ENCODE measurements at regions not wholly inside any gene's neighbourhood (a gene's known extent, or its start where the extent isn't known, plus 50 kb on each side); places are given as distances from the start of the nearest gene placed in this dataset.
A peak's percentile ranks its signal among the peaks of the same experiment; 100 is the strongest.

DNA sequence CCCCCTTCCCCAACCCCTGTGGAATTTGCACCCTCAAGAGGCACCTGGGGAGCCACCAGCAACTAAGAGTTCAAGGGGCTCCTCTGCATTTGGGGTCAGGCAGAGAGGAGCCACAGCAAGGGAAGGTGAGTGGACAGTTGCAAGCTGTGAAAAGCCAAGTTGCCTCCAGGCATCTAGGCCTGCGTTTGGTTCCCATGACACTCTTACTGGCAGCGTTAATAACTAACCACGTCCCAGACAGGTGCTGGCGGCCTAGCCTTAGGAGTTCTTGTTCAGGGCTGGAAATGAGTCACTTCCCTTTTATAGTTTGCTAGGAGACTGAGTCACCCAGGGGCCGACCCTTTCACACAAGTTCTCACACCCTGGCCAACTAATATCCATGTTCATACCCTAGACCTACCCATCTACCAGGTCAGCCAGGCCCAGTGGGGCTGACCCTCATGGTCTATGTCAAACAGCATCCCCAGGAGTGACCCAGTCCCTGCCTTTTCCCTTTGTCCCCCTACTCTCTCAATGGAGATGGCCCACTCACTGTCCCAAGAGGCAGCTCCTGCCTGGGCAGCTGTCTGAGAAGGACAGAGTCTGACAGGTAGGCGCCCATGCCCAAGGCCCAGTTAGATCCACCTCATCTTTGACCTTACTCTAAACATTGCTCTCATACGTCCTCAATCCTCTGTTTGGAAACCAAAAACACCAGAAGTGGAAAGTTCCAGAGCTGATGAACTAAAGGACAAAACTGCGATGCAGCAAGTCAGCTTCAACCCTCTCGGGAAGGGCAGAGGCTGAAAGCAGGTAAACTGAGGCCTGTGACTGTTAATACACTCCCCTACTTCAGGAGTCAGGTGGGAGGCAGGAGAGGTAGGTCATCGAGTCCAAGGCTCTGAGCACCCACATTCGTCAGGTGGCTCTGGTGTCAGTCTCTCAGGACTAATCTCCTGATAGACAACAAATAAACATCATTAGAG, 300.6 kb downstream of the SOX9 start:
- H3K27me3 Mint-ChIP-seq (ENCODE audit: unreplicated experiment): no peaks in the 10 kb centered on the region
- no peak for DNase-seq (ENCODE audit: extremely low spot score, unreplicated experiment)
- H3K4me3 Mint-ChIP-seq (ENCODE audit: unreplicated experiment): no peak overlapping the region
- H3K9me3 Mint-ChIP-seq (ENCODE audit: unreplicated experiment): peaks cover 17% of the 10 kb centered on the region
- peak overlapping the region; percentile 81 for H3K27ac Mint-ChIP-seq (ENCODE audit: unreplicated experiment)
- H3K36me3 Mint-ChIP-seq (ENCODE audit: unreplicated experiment): peaks cover 14% of the 10 kb centered on the region
- TF ChIP-seq, protein P1, sequence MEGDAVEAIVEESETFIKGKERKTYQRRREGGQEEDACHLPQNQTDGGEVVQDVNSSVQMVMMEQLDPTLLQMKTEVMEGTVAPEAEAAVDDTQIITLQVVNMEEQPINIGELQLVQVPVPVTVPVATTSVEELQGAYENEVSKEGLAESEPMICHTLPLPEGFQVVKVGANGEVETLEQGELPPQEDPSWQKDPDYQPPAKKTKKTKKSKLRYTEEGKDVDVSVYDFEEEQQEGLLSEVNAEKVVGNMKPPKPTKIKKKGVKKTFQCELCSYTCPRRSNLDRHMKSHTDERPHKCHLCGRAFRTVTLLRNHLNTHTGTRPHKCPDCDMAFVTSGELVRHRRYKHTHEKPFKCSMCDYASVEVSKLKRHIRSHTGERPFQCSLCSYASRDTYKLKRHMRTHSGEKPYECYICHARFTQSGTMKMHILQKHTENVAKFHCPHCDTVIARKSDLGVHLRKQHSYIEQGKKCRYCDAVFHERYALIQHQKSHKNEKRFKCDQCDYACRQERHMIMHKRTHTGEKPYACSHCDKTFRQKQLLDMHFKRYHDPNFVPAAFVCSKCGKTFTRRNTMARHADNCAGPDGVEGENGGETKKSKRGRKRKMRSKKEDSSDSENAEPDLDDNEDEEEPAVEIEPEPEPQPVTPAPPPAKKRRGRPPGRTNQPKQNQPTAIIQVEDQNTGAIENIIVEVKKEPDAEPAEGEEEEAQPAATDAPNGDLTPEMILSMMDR (IDR thresholded peaks at IDR 0.05): no peak
- H3K4me1 Mint-ChIP-seq (ENCODE audit: unreplicated experiment): peaks cover 32% of the 10 kb centered on the region

DNA sequence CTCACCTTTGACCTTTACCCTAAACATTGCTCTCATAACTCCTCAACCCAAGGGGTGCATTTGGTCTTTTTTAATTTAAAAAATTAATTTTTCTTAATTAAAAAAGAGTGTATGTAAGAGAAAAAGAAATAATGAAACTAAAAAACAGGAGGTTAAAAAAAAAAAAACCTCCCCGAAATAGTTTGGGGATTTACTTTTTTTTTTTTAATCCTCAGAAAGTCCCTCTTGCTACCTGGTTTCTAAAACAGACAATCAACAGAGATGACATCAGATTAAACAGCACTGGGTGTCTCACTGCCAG, 301.3 kb downstream of the SOX9 start:
- Mint-ChIP-seq H3K27ac (ENCODE audit: unreplicated experiment) (peak overlapping the region; percentile 77), H3K4me3 (ENCODE audit: unreplicated experiment) (no peak overlapping the region), H3K9me3 (ENCODE audit: unreplicated experiment) (peaks cover 12% of the 10 kb centered on the region), H3K27me3 (ENCODE audit: unreplicated experiment) (no peaks in the 10 kb centered on the region), H3K4me1 (ENCODE audit: unreplicated experiment) (peaks cover 32% of the 10 kb centered on the region), H3K36me3 (ENCODE audit: unreplicated experiment) (peaks cover 11% of the 10 kb centered on the region)
- TF ChIP-seq, protein P1 (IDR thresholded peaks at IDR 0.05): no peak
- no peak for DNase-seq (ENCODE audit: extremely low spot score, unreplicated experiment)

DNA sequence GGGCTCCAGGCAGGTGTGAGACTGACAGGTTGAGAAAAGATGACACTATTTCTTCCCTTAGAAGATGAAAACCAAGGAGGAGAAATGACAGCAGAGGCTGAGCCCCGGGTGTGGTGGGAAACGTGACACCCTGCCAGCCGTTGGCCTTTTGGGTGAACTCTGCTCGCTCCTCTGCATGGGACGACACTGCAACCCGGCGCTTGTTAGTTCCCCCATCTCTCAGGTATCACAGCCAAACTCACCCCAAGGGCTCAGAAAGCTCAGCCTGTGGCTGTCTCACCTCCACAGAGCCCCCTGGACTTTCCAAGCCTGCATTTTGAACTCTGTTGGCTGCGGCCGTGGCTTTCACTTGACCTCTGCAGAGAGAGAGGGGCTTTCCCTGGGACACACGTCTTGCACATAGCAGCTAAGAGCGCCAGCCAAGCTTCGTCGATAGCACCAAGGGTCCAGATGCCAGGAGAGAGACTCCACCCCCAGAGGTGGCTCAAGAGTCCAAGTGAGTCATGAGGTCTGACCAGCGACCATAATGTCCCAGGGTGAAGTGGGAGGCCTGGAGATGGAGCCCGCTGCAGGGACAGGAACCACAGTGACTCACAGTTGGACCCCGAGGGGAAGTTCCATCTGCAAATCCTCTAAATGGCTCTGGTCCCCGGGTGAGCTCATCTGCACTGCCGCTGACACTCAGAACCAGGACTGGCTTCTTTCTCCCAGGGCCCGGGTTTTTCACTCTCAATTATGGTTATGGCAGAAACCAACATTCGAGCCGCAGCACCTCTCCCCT, 301.9 kb downstream of the SOX9 start:
- Mint-ChIP-seq H3K9me3 (ENCODE audit: unreplicated experiment) (peaks cover 12% of the 10 kb centered on the region), H3K4me1 (ENCODE audit: unreplicated experiment) (peaks cover 32% of the 10 kb centered on the region), H3K4me3 (ENCODE audit: unreplicated experiment) (no peak overlapping the region), H3K27me3 (ENCODE audit: unreplicated experiment) (no peaks in the 10 kb centered on the region), H3K27ac (ENCODE audit: unreplicated experiment) (peak overlapping the region; percentile 77), H3K36me3 (ENCODE audit: unreplicated experiment) (peaks cover 11% of the 10 kb centered on the region)
- DNase-seq (ENCODE audit: extremely low spot score, unreplicated experiment): peak; percentile 86
- TF ChIP-seq, protein P1 (IDR thresholded peaks at IDR 0.05): no peak

DNA sequence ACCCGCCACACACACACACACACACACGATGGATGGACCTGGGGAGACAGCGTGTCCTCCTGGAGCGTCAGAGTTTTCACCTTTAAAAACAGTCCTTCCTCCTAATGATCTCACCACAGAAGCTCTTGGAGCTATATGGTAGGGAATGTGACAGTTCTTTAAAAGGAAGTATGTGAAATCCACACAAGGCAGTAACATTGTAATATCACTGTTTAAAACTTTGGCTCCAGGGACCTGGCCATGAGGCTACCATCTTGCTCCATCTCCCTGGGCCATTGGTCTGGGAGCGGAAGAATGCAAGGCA, 302.4 kb downstream of the SOX9 start:
- no peak overlapping the region for H3K4me3 Mint-ChIP-seq (ENCODE audit: unreplicated experiment)
- TF ChIP-seq, protein P1 (IDR thresholded peaks at IDR 0.05): no peak
- no peaks in the 10 kb centered on the region for H3K27me3 Mint-ChIP-seq (ENCODE audit: unreplicated experiment)
- peaks cover 9% of the 10 kb centered on the region for H3K9me3 Mint-ChIP-seq (ENCODE audit: unreplicated experiment)
- peak overlapping the region; percentile 77 for H3K27ac Mint-ChIP-seq (ENCODE audit: unreplicated experiment)
- DNase-seq (ENCODE audit: extremely low spot score, unreplicated experiment): no peak
- peaks cover 8% of the 10 kb centered on the region for H3K36me3 Mint-ChIP-seq (ENCODE audit: unreplicated experiment)
- H3K4me1 Mint-ChIP-seq (ENCODE audit: unreplicated experiment): peaks cover 32% of the 10 kb centered on the region

DNA sequence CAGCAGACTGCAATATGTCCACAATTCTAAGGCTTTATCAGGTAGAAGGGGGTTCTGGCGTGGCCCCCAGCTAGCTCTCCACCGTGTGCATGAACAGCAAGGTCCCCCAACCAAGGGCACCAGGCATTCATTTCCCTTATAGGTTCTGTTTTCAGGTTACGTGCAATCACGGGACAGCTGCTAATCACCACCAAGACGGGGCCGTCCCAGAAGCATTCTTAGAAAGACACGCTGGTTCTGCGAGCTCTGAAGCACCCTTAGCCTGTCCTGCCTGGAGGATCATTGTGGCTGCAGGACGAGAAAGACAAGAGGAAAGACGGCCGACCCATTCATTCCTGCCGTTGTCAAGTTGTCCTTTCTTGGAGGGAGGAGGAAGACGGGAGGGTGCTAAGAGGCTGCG, 302.9 kb downstream of the SOX9 start:
- TF ChIP-seq, protein P1 (IDR thresholded peaks at IDR 0.05): no peak
- no peaks in the 10 kb centered on the region for H3K27me3 Mint-ChIP-seq (ENCODE audit: unreplicated experiment)
- DNase-seq (ENCODE audit: extremely low spot score, unreplicated experiment): no peak

More for the DNA sequence above, 302.9 kb downstream of the SOX9 start:
- Mint-ChIP-seq H3K27ac (ENCODE audit: unreplicated experiment) (no peak overlapping the region), H3K36me3 (ENCODE audit: unreplicated experiment) (peaks cover 3% of the 10 kb centered on the region), H3K9me3 (ENCODE audit: unreplicated experiment) (peaks cover 4% of the 10 kb centered on the region), H3K4me3 (ENCODE audit: unreplicated experiment) (no peak overlapping the region), H3K4me1 (ENCODE audit: unreplicated experiment) (peaks cover 32% of the 10 kb centered on the region)
